Hematopoietic multipotent progenitor cell treated with erythropoietin and hydrocortisone succinate and interleukin-3 and kit ligand, for 4 days (in vitro differentiated cells): ENCODE measurements at regions not wholly inside any gene's neighbourhood (a gene's known extent, or its start where the extent isn't known, plus 50 kb on each side); places are given as distances from the start of the nearest gene placed in this dataset.

Source experiments
- DNase-seq: peaks from one replicate; pipeline ENCODE4 v3.0.0-alpha.2; 2015

DNA sequence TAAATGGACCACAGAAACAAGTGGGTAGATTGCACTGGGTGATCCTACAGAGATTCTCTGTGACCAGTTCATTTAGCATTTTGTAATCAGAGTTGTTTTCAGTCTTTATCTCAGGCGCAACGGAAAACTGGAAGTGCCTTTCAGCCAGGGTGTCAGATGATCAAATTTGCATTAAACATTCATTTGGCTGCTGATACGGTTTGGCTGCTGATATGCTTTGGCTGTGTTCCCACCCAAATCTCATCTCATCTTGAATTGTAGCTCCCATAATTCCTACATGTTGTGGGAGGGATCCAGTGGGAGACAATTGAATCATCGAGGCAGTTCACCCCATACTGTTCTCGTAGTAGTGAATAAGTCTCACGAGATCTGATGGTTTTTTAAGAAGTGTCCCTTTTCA, 1396.1 kb upstream of the TMEFF2 start:
- no peak for DNase-seq

DNA sequence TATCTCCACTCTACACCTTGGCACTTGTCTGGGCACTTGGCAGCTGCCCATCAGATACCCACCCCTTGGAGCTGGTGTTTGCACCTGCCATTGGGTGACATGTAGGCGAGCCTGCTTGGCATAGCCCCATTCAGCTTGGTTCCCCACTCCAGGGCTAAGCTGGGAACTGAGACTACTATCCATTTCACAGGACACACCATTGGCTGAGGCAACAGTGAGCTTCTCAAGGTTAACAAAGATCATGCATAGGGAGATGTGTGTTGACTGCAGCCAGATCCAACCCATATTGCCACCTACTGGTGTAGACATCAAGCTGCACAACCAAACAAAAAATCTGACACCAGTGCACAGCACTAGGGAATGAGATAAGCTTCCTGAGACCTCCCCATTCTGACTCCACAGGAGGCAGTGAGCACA, 1389.8 kb upstream of the TMEFF2 start:
- DNase-seq = peak; percentile 74

DNA sequence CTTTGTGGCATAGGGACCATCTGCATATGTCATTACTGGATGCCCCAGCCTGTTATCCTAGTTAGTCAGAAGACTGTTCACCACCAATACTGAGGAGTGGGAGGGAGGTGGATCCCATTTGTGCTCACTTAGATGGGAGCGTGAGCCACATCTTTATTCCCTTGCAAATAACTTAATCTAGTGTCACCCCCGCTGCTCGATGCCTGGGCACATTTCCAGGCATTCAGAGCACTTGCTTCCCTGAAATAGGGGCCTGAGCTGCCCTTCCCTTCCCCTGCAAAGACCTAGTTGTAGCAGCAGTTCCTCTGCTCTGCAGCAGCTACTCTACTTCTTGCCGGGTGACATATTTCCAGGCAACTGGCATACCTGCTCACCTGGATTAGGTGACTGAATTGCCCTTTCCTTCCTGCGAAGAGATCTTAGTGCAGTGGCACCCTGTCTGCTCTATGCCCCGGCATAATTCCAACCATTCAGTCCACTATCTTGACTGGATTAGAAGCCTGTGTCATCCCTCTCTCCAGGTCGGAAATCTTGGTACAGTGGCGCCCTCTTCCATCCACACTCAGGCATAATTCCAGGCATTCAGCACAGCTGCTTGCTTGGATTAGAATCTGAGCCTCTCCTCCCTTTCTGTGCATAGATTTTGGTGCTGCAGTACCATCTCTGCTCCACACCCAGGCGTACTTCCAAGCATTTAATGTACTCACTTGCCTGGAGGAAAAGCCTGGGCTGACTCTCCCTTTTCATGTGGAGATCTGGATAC, 1389.1 kb upstream of the TMEFF2 start:
- peak; percentile 12 for DNase-seq

DNA sequence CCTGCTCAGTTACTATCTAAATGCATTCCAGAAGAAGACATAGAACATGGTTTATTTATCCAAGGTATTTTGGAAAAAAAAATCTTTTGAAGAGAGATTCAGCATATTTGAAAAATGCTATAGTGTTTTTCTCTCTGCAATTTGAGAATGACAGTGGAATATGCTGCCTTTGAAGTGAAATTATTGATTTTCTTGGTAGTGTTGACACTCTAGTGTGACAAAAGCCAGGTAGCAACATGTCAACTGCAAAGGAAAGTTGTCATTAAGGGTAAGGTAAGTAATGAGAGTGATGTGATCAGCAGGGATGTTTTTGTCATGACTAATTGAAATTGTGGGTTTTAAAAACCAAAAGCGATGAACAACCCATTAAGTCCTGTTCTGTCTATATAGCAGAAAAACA, 1387.1 kb upstream of the TMEFF2 start:
- DNase-seq = no peak

DNA sequence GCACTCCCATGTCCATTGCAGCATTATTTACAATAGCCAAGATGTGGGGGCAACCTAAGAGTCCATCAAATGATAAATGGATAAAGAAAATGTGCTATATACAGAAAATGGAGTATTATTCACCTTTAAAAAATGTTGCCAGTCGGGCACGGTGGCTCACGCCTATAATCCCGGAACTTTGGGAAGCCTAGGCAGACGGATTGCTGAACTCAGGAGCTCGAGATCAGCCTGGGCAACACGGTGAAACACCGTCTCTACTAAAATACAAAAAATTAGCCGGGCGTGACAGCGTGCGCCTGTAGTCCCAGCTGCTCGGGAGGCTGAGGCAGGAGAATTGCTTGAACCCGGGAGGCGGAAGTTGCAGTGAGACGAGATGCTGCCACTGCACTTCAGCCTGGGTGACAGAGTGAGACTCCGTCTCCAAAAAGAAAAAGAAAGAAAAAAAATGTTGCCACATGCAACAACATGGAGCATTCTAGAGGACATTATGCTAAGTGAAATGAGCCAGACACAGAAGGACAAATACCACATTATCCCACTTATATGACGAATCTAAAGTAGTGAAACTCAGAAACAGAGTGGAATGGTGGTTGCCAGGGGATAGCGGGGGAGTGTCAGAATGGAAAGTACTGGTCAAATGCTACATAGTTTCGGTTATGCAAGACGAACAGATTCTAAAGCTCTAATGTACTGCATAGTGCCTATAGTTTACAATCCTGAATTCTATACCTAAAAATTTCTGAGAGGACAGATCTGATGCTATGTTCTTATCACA, 1385.6 kb upstream of the TMEFF2 start:
- no peak for DNase-seq

DNA sequence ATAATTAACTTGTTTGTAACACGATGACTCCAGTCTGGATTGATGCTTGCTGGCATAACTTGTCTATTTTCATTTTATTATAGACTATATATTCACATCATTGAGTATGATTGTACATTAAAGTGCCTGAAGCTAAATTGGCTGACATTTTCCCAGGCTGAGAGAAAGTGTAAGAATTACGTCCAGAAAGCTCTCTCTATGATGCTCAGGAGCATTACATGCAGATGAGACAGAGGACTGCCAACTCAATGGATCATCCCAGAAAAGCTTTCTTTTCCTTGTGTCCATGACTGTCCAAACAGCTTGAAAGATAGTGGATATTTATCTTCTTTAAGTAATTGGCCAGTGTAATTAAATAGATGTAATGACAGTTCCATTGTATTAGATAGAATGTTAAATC, 1372.2 kb upstream of the TMEFF2 start:
- DNase-seq = no peak

DNA sequence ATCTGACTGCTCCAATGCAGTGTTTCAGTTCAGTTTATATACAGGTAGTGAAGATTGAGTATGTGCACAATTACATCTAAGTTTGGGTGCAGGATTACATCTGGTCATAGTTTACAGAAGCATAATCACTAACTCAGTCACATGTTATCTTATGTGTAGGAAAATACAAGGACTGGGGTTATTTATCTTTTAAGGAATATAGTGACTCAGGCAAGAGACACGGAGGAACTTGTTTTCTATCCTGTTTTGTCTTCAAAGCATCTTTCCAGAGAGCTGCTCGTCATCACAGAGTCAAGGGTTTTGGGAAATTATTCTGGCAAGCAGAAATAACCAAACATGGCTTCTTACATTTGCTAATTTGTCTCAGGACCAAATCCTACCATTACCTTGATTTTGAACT, 1371.5 kb upstream of the TMEFF2 start:
- DNase-seq = no peak

DNA sequence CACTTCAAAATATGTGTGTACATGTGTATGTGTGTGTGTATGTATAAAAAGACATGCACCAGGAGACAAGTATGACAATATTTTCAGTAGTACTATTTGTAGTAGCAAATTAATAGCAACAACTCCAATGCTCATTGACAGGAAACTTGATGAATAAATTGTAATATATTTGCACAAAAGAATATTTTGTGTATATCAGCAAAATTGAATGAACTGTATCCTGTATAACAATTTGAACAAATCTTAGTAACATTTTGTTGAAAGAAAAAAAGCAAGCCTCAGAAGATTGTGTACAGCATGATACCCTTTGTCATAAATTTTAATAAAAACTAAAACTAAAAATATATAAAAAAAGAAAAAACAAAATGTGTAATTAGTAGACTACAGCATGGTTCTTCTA, 1367.3 kb upstream of the TMEFF2 start:
- DNase-seq = no peak

DNA sequence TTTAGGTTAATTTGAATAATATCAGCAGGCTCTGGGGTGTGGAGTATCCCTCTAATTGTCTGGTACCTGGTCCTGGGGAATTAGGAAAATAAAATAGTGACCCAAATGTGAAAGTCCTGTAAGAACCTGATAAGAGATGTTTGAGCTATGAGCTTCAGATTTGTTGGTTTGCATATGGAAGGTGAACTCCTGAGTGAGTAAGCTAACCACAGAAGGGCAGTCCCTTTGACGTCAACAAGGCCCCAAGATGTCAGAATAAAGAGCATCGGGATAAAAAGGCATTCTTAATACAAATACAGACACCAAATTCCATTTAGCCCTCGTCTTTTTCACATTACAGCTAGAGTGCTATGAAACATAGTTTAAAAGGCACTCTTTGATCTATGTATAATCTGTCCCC, 1366.3 kb upstream of the TMEFF2 start:
- no peak for DNase-seq

DNA sequence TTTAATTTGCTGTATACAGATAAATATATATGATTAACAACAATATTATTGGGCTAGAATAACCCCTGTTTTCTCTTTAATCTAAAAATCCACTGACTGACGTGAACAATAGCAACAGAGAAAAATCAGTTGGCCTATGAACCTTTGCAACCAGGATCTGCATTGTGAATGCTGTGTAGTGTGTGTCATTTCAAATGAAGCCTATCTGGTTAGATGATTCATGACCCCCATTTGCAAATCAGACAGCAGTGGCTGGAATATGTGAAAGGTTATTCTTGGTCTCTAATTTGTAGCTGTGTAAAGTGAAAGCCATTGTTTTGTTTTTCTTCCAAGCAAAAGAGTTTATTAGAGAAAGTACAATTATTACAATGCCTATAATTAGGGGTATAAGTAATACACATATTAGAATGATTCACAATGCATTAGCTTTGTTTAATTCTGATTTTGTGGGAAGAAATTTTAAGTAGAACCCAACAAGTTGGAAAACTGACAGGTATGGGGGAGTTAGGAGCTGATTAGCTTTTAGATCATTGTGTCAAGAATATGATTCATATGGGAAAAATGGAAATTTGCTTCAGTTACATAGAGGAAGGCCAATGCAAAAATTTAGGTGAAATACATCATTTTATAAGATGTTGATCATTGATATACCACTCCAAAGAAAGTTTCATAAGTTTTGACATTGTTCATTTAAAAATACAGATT, 1362.2 kb upstream of the TMEFF2 start:
- no peak for DNase-seq

DNA sequence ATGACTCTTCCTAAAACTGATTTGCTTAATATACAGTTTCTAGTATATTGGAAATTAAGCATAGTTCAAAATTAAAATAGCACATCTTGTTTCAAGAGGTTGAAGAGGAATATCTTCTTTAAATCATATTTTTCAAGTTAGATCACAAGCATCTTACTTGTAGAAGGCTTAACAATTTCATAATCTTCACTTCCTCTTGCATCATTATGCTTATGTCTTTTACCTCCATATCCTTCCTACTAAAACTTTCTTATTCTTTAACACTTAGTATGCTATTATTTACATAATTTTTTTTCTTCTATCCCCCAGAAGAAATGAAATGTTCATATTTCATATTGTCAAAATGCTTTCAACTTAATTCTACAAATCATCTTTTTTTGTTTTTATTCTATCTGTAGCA, 1354.9 kb upstream of the TMEFF2 start:
- peak; percentile 18 for DNase-seq

DNA sequence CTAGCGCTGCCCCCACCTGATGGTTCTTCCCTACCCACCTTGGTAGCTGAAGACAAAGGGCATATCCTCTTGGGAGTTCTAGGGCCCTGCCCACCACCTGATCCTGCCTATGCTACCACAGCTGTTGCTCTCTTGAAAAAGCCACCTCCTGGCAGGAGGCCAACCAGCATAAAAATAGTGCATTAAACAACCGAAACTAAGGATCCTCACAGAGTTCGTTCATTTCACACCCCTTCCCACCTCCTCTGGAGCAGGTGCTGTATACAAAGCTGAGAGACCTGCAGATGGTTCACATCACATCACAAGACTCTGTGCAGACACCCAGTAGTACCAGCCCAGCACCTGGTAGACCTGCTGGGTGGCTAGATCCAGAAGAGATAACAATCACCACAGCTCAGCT, 1348.0 kb upstream of the TMEFF2 start:
- no peak for DNase-seq

DNA sequence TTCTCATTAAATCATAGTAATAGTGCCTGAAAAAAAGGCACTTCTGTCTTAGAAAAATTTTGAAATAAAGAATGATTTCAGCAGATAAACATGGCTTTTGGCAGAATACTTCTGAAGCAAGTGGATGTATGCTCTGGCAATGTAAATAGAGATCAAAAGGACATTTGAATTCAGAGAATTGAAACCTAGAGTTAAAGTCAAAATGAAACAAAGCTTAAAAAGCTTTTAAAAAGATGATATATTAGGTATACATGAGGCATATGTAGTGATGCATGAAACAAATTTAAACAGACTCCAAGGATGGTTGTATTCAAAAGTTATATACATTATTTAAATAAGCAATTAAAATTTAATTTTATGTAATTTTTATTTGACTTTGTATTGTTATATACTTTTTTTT, 1344.5 kb upstream of the TMEFF2 start:
- no peak for DNase-seq

DNA sequence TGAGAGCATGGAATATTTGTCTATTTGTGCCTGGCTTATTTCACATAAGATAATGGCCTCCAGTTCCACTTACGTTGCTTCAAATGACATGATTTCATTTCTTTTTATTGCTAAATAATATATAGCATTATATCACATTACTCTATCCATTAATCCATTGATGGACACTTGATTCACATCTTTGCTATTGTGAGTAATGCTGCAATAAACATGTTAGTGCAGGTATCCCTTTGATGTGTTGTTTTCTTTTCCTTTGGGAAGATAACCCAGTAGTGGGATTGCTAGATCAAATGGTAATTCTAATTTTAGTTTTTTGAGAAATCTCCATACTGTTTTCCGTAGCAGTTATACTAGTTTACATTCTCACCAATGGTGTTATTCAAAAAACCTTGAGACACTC, 1343.3 kb upstream of the TMEFF2 start:
- no peak for DNase-seq

DNA sequence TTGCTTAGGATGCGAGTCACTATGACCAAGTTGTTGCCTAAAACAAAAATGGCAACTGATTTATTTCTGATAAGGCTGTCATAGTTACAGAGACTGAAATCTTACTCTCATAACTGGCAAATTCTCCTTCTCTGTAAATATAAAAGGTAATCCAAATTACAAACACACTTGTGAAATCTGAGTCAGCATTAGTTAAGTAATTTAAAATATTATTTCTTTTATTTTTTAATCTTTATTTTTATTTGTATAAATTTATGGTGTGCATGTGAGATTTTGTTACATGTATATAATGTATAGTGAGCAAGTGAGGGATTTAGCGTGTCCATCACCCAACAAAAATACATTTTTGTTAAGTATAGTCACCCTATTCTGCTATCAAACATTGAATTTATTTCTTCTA, 1342.8 kb upstream of the TMEFF2 start:
- no peak for DNase-seq

DNA sequence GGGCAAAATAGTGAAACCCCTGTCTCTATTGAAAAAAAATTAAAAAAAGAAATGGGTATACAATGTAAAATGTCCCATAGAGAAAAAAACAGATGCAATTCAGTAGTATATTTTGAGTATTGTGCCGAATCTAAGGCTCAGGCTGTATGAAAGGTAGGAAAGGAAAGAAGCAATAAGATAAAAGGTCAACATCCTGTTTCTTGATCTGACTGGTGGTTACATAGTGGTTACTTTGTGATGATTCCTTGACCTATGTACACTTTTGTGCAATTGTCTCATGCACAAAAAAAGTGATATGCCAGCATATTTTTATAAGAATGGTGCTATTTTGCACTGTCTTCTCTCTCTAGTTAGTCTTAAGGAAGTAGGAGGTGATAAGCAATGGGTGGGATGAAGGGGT, 1333.7 kb upstream of the TMEFF2 start:
- no peak for DNase-seq

DNA sequence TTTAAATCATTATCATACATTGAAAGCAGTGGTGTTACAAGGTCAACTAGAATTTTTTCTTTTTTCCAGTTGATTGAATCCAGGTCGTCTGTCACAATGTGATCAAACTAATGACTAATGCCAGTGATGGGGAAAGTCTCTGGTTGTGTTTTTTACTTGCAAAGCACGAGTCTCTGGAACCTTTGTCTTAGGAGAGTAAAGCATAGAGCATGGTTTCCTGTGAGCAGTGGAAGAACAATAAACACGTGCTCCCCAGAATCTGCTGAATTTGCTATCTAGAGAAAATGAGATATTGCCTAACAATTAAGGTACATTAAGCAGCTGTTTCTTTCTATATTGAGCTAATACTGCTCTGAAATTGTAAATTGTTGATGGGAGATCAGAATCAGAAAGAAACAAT, 1332.4 kb upstream of the TMEFF2 start:
- DNase-seq = no peak

DNA sequence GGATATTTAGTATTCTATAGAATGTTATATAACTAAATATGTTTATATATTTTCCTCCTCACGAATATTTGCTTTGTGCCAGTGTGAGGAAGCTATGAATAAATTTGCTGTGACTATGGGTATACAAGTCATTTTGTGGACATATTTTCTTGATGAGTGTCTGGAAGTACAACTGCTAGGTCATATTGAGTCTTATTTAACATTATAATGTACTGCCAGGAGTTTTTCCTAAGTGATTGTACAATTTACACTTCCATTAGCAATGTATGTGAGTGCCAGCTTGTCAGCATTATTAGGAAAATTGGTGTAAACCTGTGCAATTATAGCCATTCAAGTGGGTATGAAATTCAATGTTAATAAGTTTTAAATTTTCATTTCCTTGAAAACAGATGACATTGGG, 1328.9 kb upstream of the TMEFF2 start:
- DNase-seq = no peak

DNA sequence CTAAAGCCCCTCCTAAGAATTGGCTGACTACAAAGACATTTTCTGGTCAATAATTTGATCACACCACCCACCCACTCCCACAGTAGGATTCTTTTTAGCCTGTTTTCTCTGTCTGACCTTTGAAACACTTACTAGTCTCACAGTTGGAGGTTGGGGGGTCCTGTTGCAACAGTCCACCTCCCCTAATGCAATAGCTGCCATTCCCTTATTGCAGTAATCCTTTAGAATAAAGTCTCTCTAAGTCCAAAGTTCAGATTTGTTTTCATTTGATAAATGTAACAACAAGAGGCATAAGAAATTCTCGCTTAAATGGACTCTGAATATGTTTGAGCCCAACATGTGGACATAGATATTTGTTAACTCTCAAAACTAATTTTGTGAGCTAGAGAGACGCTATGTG, 1326.8 kb upstream of the TMEFF2 start:
- DNase-seq = no peak

DNA sequence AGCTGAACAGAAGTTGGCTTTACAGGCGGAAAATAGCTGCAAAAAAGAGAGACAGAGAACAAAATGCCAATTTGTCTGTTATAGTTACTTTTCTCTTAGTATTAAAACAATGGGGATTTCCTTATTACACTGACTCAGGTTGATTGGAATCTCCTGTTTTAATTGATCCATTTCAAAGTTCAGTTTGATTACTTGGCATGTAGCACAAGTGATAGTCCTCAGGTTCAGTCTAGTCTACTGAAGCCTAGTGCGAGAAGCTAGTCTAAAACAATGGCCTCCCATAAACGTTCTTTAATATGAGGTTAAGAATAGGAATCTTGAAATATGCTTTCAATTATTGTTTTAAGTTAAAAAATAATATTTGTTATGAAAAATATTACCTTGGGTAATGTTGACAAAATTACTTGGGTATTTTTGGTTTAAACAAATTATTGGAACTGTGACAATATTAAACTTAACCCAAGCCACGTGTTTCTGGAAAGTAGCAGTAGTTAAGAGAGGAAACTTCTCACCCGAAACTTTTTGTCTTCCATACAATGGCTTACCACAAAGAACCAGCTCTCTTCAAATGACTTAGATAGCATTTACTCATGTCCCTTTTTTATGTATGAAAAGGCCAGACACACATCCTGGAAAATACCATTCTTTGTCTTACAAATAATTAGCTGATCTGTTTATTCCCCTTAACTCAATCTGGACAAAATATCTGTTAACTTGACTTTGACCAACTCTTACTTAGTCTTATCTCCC, 1326.2 kb upstream of the TMEFF2 start:
- DNase-seq = no peak

DNA sequence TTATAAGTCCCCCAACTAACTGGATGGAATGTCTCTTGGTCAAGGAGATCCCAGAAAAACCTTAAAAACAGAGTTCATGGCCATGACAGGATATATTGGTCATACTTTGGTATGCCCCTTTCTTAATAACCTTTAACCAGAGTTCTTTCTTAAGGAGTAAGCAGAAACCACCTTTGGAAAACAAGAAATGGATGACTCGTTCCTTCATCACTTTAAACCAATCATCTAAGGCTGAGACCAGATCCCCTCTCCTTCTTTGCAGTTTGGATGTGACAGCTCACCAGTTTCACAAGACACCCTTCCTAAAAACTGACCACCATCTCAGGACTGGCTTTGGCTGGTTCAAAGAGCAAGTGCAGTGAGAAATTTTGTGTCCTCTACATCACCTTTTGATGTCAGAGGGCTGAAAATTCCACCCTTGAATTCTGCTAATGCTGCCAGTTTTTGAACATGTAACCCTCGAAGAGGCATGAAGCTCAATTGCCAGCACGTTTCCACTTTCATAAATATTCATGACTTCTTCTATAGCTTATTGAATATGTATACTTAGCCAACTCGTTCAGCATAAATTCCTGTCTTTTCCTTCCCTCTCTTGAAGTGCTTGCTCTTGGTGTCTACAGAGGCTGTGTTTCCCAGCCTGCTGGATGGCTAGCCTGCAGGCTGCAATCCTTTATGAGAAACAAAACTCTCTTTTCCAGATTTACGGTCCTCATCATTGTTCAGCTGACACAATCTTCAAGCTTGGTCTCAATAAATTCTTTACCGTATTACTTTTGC, 1323.5 kb upstream of the TMEFF2 start:
- no peak for DNase-seq

DNA sequence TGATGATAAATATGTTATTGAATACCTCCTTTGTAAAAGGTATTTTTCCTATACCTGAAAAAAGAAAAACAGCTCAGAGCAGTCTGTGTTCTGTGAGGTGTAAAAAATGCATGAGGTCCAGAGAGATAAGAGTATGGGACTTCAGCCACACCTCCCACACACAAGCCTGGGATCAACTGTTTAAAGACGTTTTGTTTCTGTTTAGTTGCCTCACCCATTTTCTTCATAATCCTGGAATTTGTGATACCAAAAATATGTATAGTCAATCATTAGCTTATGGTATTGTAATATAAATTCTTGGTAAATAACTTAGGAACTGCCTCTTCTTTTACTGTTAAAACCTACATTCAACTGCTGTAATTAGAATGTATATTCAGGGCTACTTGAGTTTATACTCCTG, 1322.9 kb upstream of the TMEFF2 start:
- no peak for DNase-seq

DNA sequence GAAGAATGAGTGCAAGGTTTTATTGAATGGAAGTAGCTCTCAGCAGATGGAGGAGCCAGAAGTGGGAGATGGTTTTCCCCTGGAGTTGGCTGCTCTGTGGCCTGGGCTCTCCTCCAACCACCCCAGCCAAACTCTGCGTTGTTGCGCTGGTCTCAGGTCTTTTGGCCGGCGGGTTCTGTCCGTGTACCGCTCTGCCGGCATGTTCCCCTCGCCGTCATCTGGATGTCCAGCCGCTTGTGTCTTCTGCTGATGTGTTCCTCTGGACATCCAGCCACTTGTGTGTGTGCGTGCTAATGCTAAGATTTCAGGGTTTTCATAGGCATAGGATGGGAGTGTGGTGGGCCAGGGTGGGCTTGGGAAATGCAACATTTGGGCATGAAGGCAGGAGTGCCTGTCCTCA, 1311.3 kb upstream of the TMEFF2 start:
- DNase-seq = no peak
